K562 (cell line): ENCODE measurements at regions not wholly inside any gene's neighbourhood (a gene's known extent, or its start where the extent isn't known, plus 50 kb on each side); places are given as distances from the start of the nearest gene placed in this dataset.

ENCODE experiments used
- ATAC-seq: fragments of 200-7000 bp; cut with Tn5 transposase; 3 replicates; pipeline ENCODE4 v1.9.1; 2020; ENCODE audit warnings: moderate library complexity
- BruUV-seq: library from RNA; stranded (reverse); fragments of 400-500 nt; replicated peaks from 2 replicates; lab custom pipeline; 2021; lab: Mats Ljungman, UMichigan
- CTCF ChIA-PET: fragments of 300-600 bp; formaldehyde crosslinking; extraction: SDS; loops from one replicate; lab custom pipeline; 2021; ENCODE audit warnings: low intra/inter-chr PET ratio; lab: Yijun Ruan, JAX
- POLR2A ChIA-PET: fragments of 300-600, 350-650 bp; sonication (Branson Sonifier 250); formaldehyde crosslinking; extraction: SDS; loops from one replicate; lab custom pipeline; 2021; ENCODE audit warnings: antibody characterized with exemption, inconsistent platforms; lab: Yijun Ruan, JAX
- DNase-seq, 4 experiments: peaks; one replicate each; pipeline versions ENCODE4 v3.0.0 to v3.0.0-alpha.2; 2011 to 2018; ENCODE audit warnings: low spot score in 3 of 4, mixed read lengths in 3 of 4; ENCODE audit errors: extremely low read depth in 1 of 4
- FAIRE-seq: peaks from 2 replicates; lab custom pipeline; 2011; peaks lifted over from hg19 to GRCh38; lab: Jason Lieb, UNC
- H2AFZ ChIP-seq: 2 replicates; pipeline ENCODE4 v1.6.0; 2011; ENCODE audit warnings: low read depth, low read length, control low read depth, inconsistent platforms
- H3K27ac ChIP-seq: fragments of 200-600 bp; 3 replicates; pipeline ENCODE4 v1.8.0; 2011; ENCODE audit warnings: low read depth, mild to moderate bottlenecking, control low read depth, inconsistent platforms, low read length, moderate library complexity, mixed read lengths; ENCODE audit errors: extremely low read depth
- H3K27me3 ChIP-seq, 2 experiments: fragments of 300-600 bp in 1 of 2; 2 replicates in 1 of 2; 3 replicates in 1 of 2; pipeline versions ENCODE4 v1.6.0 to v1.8.0; 2011; ENCODE audit warnings: inconsistent platforms in 2 of 2, low read length in 2 of 2, mild to moderate bottlenecking in 1 of 2, mixed read lengths in 1 of 2, moderate library complexity in 1 of 2; ENCODE audit not compliant: control insufficient read depth in 2 of 2, insufficient read depth in 2 of 2
- H3K36me3 ChIP-seq: fragments of 300-600 bp; 3 replicates; pipeline ENCODE4 v1.8.0; 2011; ENCODE audit warnings: mild to moderate bottlenecking, low read length, inconsistent platforms; ENCODE audit not compliant: control insufficient read depth, insufficient read depth
- H3K4me1 ChIP-seq, 2 experiments: fragments of 200-600 bp in 1 of 2; replicated peaks in 1 of 2; 2 replicates in 1 of 2; 3 replicates in 1 of 2; pipeline versions ENCODE4 v1.5.1 to v1.8.0; 2011; ENCODE audit warnings: inconsistent platforms in 2 of 2, low read length in 2 of 2, mild to moderate bottlenecking in 1 of 2, mixed read lengths in 1 of 2, moderate library complexity in 1 of 2; ENCODE audit not compliant: control insufficient read depth in 2 of 2, insufficient read depth in 2 of 2
- H3K4me2 ChIP-seq: 2 replicates; pipeline ENCODE4 v1.6.1; 2011; ENCODE audit warnings: low read length, control low read depth, inconsistent platforms, mixed read lengths; ENCODE audit not compliant: insufficient read depth
- H3K4me3 ChIP-seq: fragments of 200-600 bp; sonication (generic), shearing (Covaris generic); 2 replicates; pipeline ENCODE4 v1.5.1; 2016; ENCODE audit warnings: control low read depth, inconsistent platforms
- H3K79me2 ChIP-seq: fragments of 200-600 bp; 3 replicates; pipeline ENCODE4 v1.8.0; 2011; ENCODE audit warnings: low read length, inconsistent platforms; ENCODE audit not compliant: control insufficient read depth, insufficient read depth
- H3K9ac ChIP-seq, 2 experiments: 2 replicates each; pipeline versions ENCODE4 v1.6.0 to v1.6.1; 2011; ENCODE audit warnings: low read depth in 2 of 2, low read length in 2 of 2, control low read depth in 1 of 2, inconsistent platforms in 1 of 2, mild to moderate bottlenecking in 1 of 2, mixed read lengths in 1 of 2; ENCODE audit not compliant: insufficient read depth in 1 of 2
- H3K9me1 ChIP-seq: one replicate; pipeline ENCODE4 v1.6.0; 2011; ENCODE audit warnings: inconsistent platforms, mild to moderate bottlenecking, low read length, moderate library complexity; ENCODE audit not compliant: control insufficient read depth, insufficient read depth
- H3K9me3 ChIP-seq: replicated peaks from 2 replicates; pipeline ENCODE4 v1.5.1; 2011; ENCODE audit warnings: low read depth, low read length, inconsistent platforms; ENCODE audit not compliant: control insufficient read depth, insufficient read depth
- H4K20me1 ChIP-seq: replicated peaks from 2 replicates; pipeline ENCODE4 v1.6.1; 2011; ENCODE audit warnings: low read length, inconsistent platforms, mixed read lengths; ENCODE audit not compliant: control insufficient read depth, insufficient read depth
- CBX2 ChIP-seq: fragments of 200-600 bp; sonication (generic); IDR thresholded peaks from one replicate; pipeline ENCODE4 v1.6.1; 2012; ENCODE audit warnings: mild to moderate bottlenecking, low read length, inconsistent platforms; ENCODE audit not compliant: insufficient read depth, poor library complexity, severe bottlenecking
- DEAF1 ChIP-seq: fragments of 450-650 bp; formaldehyde crosslinking; IDR thresholded peaks from 2 replicates; pipeline ENCODE4 v1.4.0; 2020; ENCODE audit warnings: mild to moderate bottlenecking, moderate library complexity
- GATAD2B ChIP-seq: fragments of 450-650 bp; IDR thresholded peaks from 2 replicates; pipeline ENCODE4 v1.6.1; 2017; ENCODE audit warnings: mild to moderate bottlenecking, borderline replicate concordance
- GTF2B ChIP-seq: IDR thresholded peaks from 2 replicates; pipeline ENCODE4 v1.6.1; 2011; ENCODE audit not compliant: insufficient read length; ENCODE audit errors: extremely low read depth
- HDGF ChIP-seq: fragments of 450-650 bp; IDR thresholded peaks from 2 replicates; pipeline ENCODE4 v1.6.1; 2016
- MXD1 ChIP-seq: fragments of 250-450 bp; sonication (Bioruptor Pico); IDR thresholded peaks from 2 replicates; pipeline ENCODE4 v1.8.0; 2021; ENCODE audit warnings: borderline replicate concordance, mild to moderate bottlenecking, moderate library complexity; ENCODE audit not compliant: poor library complexity, severe bottlenecking
- NBN ChIP-seq: fragments of 450-650 bp; IDR thresholded peaks from 2 replicates; pipeline ENCODE4 v1.6.1; 2016; ENCODE audit warnings: low read depth, mild to moderate bottlenecking
- NCOR1 ChIP-seq: fragments of 450-650 bp; IDR thresholded peaks from 2 replicates; pipeline ENCODE4 v1.6.1; 2016; ENCODE audit warnings: mild to moderate bottlenecking, moderate library complexity
- RBM17 ChIP-seq: fragments of 200-400 bp; formaldehyde crosslinking; IDR thresholded peaks from 2 replicates; pipeline ENCODE4 v1.6.1; 2017; ENCODE audit warnings: low read depth, mild to moderate bottlenecking, low read length, borderline replicate concordance
- SNRNP70 ChIP-seq: fragments of 200-400 bp; formaldehyde crosslinking; optimal IDR thresholded peaks from 2 replicates; pipeline ENCODE3; 2017; ENCODE audit warnings: low read depth, low read length
- SUPT5H ChIP-seq: fragments of 450-650 bp; IDR thresholded peaks from 2 replicates; pipeline ENCODE4 v1.6.1; 2016
- TAF9B ChIP-seq: fragments of 450-650 bp; IDR thresholded peaks from 2 replicates; pipeline ENCODE4 v1.6.1; 2018; ENCODE audit warnings: mild to moderate bottlenecking; ENCODE audit not compliant: partially characterized antibody
- TRIM28 ChIP-seq: fragments of 450-650 bp; IDR thresholded peaks from 2 replicates; pipeline ENCODE4 v1.6.1; 2017
- ZNF12 ChIP-seq: sonication (generic); formaldehyde crosslinking; IDR thresholded peaks from 2 replicates; pipeline ENCODE4 v1.4.0; 2020; ENCODE audit warnings: mild to moderate bottlenecking, missing genetic modification reagents
- ZNF324 ChIP-seq: fragments of 250-450 bp; sonication (Bioruptor Pico); IDR thresholded peaks from 2 replicates; pipeline ENCODE4 v1.4.0; 2020; ENCODE audit warnings: mild to moderate bottlenecking
- ZNF507 ChIP-seq: conservative IDR thresholded peaks from 2 replicates; pipeline ENCODE4 v1.6.1; 2017; ENCODE audit warnings: missing genetic modification characterization, missing compliant biosample characterization
- ZNF512 ChIP-seq: IDR thresholded peaks from 2 replicates; pipeline ENCODE4 v1.6.1; 2016; ENCODE audit warnings: missing genetic modification characterization, missing compliant biosample characterization
- ZNF740 ChIP-seq, 3 experiments: fragments of 200-800 bp in 1 of 3; sonication (Bioruptor generic) in 1 of 3; sonication (generic) in 1 of 3; formaldehyde crosslinking in 1 of 3; IDR thresholded peaks; 2 replicates each; pipeline versions ENCODE4 v1.6.1 to v1.8.0; 2016 to 2022; ENCODE audit warnings: mild to moderate bottlenecking in 2 of 3, missing compliant biosample characterization in 2 of 3, missing genetic modification characterization in 2 of 3, missing genetic modification reagents in 1 of 3
- ZNF77 ChIP-seq: fragments of 250-450 bp; sonication (Bioruptor Pico); IDR thresholded peaks from 2 replicates; pipeline ENCODE4 v1.5.0; 2020
- in situ Hi-C: fragments of 300-500 bp; cut with MboI; formaldehyde crosslinking; loops from 4 replicates; pipeline ENCODE4 v1.15.0; 2018; ENCODE audit warnings: inconsistent platforms, mixed read lengths
- intact Hi-C: fragments of 100-400 bp; cut with micrococcal nuclease; formaldehyde crosslinking; loops from 2 replicates; pipeline ENCODE4 v1.14.2; 2022

- TF ChIP-seq SNRNP70 = no peak
- no peak for TF ChIP-seq TRIM28
- no peak for TF ChIP-seq ZNF324
- no peak for TF ChIP-seq NCOR1
- no peak for TF ChIP-seq MXD1
- no peak for TF ChIP-seq NBN
- TF ChIP-seq RBM17 = no peak
- no peak for TF ChIP-seq SUPT5H
- TF ChIP-seq ZNF77 = no peak
- TF ChIP-seq CBX2 = no peak
- TF ChIP-seq TAF9B = no peak
Observed at GRCh38 chr6:126574301-126574700, 234.4 kb downstream of the CENPW start (continued).

GRCh38 chr6:126581316-126581715 is 241.4 kb downstream of the CENPW start:
- H3K4me1 ChIP-seq = no peaks in the 10 kb centered on the region
- FAIRE-seq = no peak
- TF ChIP-seq ZNF512 = 0 out of 2 replicates have a peak, but pooled peaks have one; percentile 35
- TF ChIP-seq GTF2B = no peak
- TF ChIP-seq HDGF = no peak
- no peak for TF ChIP-seq ZNF12 (CRISPR knock-in tag)
- no peak for TF ChIP-seq ZNF507
- no peak for TF ChIP-seq DEAF1
- no peak for TF ChIP-seq GATAD2B
- TF ChIP-seq ZNF740 (CRISPR knock-in tag; IDR thresholded peaks at IDR 0.05) = no peak
- no peak for TF ChIP-seq ZNF740 (tag; IDR thresholded peaks at IDR 0.05)
- in situ Hi-C loops (no loop called here), intact Hi-C loops (no loop called here)
- CTCF ChIA-PET = no interaction called here
- no peak overlapping the region for H3K9ac ChIP-seq
- H3K27me3 ChIP-seq = no peaks in the 10 kb centered on the region
- no peak for ATAC-seq
- H2AFZ ChIP-seq = no peak overlapping the region
- H3K4me2 ChIP-seq = no peak overlapping the region
- no peaks in the 10 kb centered on the region for H3K36me3 ChIP-seq
- H3K79me2 ChIP-seq = no peaks in the 10 kb centered on the region
- no peak overlapping the region for H3K27ac ChIP-seq
- no TSS peak for BruUV-seq
- DNase-seq = no peak
- H3K4me3 ChIP-seq = no peak overlapping the region
- no peaks in the 10 kb centered on the region for H4K20me1 ChIP-seq
- no peaks in the 10 kb centered on the region for H3K9me3 ChIP-seq
- POLR2A ChIA-PET = no interaction called here
- H3K9me1 ChIP-seq = no peaks in the 10 kb centered on the region
